ENCODE measurements at regions not wholly inside any gene's neighbourhood (a gene's known extent, or its start where the extent isn't known, plus 50 kb on each side); places are given as distances from the start of the nearest gene placed in this dataset.

- no peak overlapping the region for H3K4me3 ChIP-seq (ENCODE audit: low read depth in 2 of 2, low read length in 1 of 2)
- no peak overlapping the region for H2AFZ ChIP-seq (ENCODE audit: low read depth)
- no peaks in the 10 kb centered on the region for H3K36me3 ChIP-seq (replicated peaks in 1 of 2; ENCODE audit: control insufficient read depth in 1 of 2, insufficient read depth in 2 of 2, low read length in 1 of 2)
- CTCF ChIA-PET, result no interaction called here
- no peak overlapping the region for H3K4me2 ChIP-seq
- H3K4me1 ChIP-seq (ENCODE audit: control insufficient read depth in 1 of 2, insufficient read depth in 2 of 2, low read depth in 1 of 2, low read length in 1 of 2), result peaks cover 0 to 6% of the 10 kb centered on the region in 2 experiments; a peak in 1 of 4 replicates
- no peaks in the 10 kb centered on the region for H3F3A ChIP-seq (replicated peaks; ENCODE audit: insufficient read depth)
- 44% methylated on average over 2 of the region's 2 CpGs for WGBS (ENCODE audit: low lambda C conversion rate)
- TF ChIP-seq NRF1 (IDR thresholded peaks at IDR 0.05; ENCODE audit: low read depth, low read length) (no peak), TEAD4 (IDR thresholded peaks at IDR 0.05; ENCODE audit: borderline replicate concordance, insufficient read depth) (no peak), MAX (IDR thresholded peaks at IDR 0.05; ENCODE audit: low read depth) (no peak), FOXJ3 (CRISPR knock-in tag; IDR thresholded peaks at IDR 0.05) (no peak), TCF12 (IDR thresholded peaks at IDR 0.05) (no peak), IRF3 (IDR thresholded peaks at IDR 0.05; ENCODE audit: low read depth, low read length) (no peak), GATA2 (CRISPR knock-in tag; IDR thresholded peaks at IDR 0.05) (no peak), ZBTB33 (IDR thresholded peaks at IDR 0.05; ENCODE audit: borderline replicate concordance, low read depth) (no peak), RAD21 (IDR thresholded peaks at IDR 0.05; ENCODE audit: low read length) (no peak), NFIC (IDR thresholded peaks at IDR 0.05; ENCODE audit: borderline replicate concordance) (no peak), FOXM1 (IDR thresholded peaks at IDR 0.05; ENCODE audit: low read depth) (no peak), POLR2AphosphoS5 (IDR thresholded peaks at IDR 0.05; ENCODE audit: low read depth, low read length) (no peak), FOSL2 (IDR thresholded peaks at IDR 0.05; ENCODE audit: borderline replicate concordance, low read depth) (no peak), USF2 (IDR thresholded peaks at IDR 0.05; ENCODE audit: borderline replicate concordance, low read depth, low read length) (no peak), RXRA (IDR thresholded peaks at IDR 0.05; ENCODE audit: borderline replicate concordance, low read depth) (no peak), YY1 (IDR thresholded peaks at IDR 0.05; ENCODE audit: low read depth) (no peak)
- H3K9me2 ChIP-seq, result no peaks in the 10 kb centered on the region
- no peaks in the 10 kb centered on the region for H3K9me3 ChIP-seq
- H3K27me3 ChIP-seq (ENCODE audit: insufficient read depth), result no peaks in the 10 kb centered on the region
- no peaks in the 10 kb centered on the region for H4K20me1 ChIP-seq (ENCODE audit: insufficient read depth)
- no peaks in the 10 kb centered on the region for H3K79me2 ChIP-seq (ENCODE audit: insufficient read depth)
- H3K9ac ChIP-seq, result no peak overlapping the region
- no peak for DNase-seq
- no peak overlapping the region for H3K27ac ChIP-seq (ENCODE audit: low read depth in 2 of 2, low read length in 1 of 2)
- POLR2A ChIA-PET, result no interaction called here
These were observed 104.3 kb upstream of the PSMD7 start for GRCh38 chr16:74192281-74192797.

Data from SK-N-SH (cell line).